SIG-M5 treated with dmso at 0.1 percent for 504 hours (cell line): ENCODE measurements at regions not wholly inside any gene's neighbourhood (a gene's known extent, or its start where the extent isn't known, plus 50 kb on each side); places are given as distances from the start of the nearest gene placed in this dataset.
"Not testable (repeated sequence)": the region's sequence is repeated elsewhere in the genome, so short reads cannot be mapped to it uniquely, and the experiment has no call there.

Experiments
- DNase-seq: peaks from one replicate; lab custom pipeline; 2025; ENCODE audit not compliant: unreplicated experiment; lab: John Stamatoyannopoulos, UW

DNA sequence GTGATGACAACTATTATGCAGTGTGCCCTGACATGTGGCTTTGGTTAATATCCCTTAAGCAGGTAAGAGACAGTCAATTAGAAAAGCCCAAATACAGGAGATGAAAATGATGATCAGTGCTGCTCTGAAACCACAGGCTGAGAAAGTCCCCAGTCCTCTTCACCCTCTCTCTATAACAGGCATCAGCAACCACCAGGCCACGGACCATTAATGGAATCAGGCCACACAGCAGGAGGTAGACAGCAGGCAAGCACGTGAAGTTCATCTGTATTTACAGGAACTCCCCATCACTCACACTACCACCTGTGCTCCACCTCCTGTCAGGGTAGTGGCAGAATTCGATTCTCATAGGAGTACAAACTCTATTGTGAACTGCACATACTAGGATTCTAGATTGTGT lies 591.6 kb upstream of the CYLC2 start:
- DNase-seq: no peak

DNA sequence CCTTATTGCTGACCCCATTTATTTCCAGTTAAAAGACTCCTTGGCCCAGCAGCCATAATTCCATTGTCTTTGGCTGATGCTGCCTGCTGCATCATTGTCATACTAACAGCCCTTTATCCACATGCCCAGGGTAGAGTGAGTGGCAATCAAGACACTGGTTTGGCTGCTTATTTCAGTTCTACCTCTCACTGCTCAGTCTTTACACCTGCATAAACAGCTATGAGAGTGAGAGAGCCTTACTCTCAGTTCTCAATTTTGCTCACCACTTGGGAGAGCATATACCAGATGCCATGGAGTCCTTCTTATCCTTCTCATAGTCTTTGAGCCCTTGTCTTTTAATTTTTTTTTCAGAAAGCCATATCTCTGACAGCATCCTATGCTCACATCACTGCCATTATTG lies 596.9 kb upstream of the CYLC2 start:
- no peak for DNase-seq

DNA sequence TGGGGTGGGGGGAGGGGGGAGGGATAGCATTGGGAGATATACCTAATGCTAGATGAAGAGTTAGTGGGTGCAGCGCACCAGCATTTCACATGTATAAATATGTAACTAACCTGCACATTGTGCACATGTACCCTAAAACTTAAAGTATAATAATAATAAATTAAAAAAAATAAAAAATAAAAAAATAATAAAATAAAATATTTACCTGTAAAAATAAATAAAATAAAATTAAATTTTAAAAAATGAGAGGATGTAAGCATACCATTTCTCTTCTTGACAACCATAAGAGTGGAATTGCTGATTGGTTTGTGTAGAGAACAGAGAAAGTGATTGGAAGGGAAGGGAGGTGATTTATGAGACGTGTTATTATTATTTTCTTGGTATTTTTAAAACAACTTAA lies 609.5 kb upstream of the CYLC2 start:
- DNase-seq: not testable (repeated sequence)

DNA sequence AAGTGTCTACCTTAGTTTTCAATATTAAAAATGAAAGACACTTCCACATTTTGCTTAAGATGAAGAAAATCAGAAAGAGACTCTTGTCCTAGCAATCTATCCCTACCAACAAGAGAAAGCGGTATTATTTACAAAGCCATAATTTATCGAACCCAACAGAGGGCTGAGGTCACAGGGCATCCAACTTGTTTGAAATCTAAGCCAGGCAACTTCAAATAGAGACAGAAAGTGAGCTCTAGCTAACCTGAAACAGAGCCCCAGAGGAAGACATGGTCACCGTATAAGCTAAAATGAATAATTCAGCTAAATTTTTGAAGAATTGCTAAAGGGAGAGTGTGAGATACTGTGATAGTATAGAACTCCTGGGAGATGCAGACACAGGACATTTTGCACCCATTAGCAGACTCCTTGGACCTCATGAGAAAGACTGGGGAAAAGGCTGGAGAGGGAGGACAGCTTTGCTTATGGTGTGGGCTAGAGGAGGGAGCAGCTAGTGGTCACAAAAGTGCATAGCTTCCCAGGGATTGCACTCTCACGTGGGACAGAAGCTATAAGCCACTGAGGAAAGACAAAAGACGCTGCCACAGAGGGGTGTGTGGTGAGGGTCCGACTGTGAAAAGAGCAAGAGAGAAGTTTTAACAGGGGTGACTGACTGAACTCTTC lies 624.2 kb upstream of the GRIN3A start:
- no peak for DNase-seq

DNA sequence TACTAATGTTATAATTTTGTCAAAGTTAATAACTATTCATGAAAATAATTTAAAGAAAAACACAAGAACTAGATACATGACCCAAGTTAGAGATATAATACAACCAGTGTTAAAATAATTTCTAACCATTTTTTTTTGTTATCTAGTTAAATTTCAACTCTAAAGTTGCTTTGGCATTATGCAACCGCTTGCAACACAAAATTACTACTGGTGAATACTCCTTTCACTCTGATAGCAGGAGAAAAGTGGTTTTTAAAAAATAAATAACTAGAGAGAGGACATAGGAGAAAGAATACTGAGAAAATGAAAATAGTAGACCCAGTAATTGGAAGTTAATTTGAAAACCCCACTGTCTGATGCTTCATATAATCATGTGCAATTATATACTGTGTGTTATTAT lies 622.4 kb upstream of the GRIN3A start:
- DNase-seq: no peak

DNA sequence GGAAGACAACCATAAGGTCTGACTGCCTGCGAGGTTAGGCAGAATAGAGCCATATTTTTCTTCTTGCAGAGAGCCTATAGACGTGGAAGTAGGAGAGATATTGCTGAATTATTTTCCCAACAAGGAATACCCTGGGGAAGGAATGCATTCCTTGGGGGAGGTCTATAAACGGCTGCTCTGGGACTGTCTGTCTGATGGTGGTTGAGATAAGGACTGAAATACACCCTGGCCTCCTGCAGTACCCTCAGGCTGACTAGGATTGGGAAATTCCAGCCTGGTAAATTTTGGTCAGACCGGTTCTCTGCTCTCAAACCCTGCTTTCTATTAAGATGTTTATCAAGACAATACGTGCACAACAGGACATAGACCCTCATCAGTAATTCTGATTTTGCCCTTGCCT lies 617.5 kb upstream of the GRIN3A start:
- no peak for DNase-seq

DNA sequence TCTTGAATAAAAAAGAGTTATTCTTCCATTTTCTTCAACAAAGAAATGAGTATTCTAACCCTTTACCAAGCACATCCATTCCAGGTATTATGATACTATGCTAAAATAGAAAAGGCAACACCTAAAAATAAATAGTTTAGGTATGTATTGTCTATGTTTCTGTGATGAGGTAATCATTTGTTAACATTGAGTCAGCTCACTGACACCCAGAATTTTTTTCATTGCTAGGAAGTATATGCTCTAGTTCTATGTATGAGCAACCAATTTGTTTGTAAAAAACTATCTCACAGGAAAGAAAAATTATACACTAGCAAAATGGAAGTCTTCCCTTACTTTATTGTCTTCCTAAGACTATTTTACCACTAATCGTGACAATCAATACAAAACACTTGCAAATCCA lies 615.6 kb upstream of the GRIN3A start:
- DNase-seq: no peak

DNA sequence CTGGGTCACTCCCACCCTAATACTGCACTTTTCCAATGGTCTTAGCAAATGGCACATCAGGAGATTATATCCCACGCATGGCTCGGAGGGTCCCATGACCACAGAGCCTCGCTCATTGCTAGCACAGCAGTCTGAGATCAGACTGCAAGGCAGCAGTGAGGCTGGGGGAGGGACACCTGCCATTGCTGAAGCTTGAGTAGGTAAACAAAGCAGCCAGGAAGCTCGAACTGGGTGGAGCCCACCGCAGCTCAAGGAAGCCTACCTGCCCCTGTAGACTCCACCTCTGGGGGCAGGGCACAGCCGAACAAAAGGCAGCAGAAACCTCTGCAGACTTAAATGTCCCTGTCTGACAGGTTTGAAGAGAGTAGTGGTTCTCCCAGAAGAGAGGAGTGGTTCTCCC lies 599.0 kb upstream of the GRIN3A start:
- DNase-seq: not testable (repeated sequence)

DNA sequence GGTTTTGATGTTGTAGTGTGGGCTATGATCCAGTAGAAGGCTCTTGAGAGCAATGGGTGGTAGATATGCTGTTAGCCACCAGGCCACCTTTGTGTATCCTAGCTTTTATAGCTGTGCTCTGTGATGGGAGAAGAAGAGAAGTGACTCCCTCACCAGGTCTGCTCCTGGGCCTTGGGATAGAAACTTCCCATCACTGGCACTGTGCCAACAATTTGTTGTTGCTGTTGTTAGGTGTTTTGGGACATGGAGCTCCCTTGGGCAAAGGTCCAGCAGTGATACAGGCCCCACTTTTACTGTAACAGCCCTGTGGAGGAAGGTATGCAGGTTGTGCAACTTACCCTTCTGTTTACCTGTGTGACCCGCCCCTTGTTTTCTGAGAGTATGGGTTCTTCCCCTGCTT lies 570.9 kb upstream of the GRIN3A start:
- DNase-seq: no peak

DNA sequence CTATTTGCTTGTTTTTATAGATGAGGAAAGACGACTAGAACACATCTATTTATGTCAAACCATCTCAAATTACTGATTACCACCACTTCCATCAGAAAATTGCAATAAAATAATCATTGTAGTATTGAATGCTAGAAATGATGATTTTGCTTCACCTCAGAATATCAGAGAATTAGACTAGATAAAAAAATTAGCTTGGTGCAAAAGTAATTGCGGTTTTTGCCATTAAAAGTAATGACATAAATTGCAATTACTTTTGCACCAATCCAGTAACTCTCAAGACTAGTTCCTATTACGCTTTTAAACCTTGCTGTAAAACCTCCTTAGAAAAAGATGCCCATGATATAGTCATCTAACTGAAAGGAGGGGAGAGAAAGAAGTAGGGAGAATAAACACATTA lies 556.7 kb upstream of the GRIN3A start:
- no peak for DNase-seq

DNA sequence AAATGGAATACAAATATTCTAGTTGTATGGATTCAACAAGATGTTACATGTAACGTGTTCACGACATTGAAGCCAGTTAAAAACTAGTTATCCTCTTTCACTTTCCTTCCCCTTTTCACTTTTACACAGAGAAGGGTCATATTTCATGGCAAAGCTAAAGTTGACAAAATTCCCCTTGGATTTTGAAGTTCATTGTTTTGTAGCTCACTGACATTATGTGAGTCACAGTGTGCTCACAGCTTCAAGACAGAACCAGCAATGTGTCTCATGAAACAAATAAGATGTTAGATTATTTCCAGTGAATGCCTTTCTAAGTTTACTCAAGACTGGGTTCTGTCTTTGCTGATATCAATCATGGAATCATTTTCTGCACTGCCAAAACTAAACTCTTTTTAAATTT lies 535.5 kb upstream of the GRIN3A start:
- DNase-seq: no peak

DNA sequence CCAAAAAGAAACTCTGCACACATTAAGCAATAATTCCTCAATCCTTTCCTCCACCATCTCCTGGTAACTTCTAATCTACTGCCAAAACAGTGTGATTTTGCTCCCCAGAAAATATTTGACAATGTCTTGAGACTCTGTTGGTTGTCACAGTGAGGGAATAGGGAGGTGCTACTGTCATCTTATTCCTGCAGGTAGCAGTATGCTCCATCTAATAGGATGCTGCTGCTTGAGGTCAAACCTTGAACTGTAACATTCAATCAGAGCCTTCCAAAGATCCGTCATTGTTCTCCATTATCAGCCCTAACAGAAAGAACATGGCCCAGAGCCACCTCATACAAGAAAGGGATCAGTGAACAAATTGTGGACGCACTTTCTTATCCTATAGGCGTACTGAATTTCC lies 514.7 kb upstream of the GRIN3A start:
- no peak for DNase-seq

DNA sequence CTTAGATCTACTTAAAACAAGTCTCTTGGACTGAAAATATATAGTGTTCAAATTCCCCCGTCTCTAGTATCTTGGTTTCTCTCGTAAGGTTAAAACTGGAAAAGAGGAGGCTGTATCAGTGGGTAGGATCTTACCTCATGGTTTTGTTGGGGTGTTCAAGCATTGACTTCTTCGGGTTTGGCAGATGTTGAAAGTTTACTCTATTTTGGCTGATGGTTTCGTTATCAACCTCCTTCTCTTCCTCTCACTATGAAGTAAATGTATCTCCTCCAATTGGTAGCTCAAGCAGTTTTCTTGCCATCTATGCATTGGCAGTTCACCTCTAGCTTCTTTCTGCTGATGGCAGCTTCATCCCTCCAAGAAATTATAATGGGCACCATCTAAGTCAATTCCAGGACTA lies 506.5 kb upstream of the GRIN3A start:
- DNase-seq: no peak

DNA sequence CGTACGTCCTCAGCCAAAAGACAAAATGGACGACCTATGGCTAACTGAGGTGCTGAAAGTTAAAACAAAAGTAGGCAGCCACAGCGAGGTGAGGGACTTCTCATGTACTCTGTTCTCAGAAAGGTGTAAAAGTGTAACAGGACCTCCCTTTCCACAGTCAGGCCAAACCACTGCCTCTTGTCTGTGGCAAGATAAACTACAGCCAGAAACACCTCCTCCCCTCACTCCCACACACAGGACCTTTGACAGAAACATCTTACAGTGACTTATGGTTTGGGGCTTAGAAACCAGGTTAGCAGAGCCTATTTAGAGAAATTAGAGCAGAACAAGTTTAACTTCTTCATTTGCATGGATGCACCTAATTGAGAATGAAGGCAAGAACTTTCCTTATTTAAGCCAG lies 499.1 kb upstream of the GRIN3A start:
- DNase-seq: no peak

DNA sequence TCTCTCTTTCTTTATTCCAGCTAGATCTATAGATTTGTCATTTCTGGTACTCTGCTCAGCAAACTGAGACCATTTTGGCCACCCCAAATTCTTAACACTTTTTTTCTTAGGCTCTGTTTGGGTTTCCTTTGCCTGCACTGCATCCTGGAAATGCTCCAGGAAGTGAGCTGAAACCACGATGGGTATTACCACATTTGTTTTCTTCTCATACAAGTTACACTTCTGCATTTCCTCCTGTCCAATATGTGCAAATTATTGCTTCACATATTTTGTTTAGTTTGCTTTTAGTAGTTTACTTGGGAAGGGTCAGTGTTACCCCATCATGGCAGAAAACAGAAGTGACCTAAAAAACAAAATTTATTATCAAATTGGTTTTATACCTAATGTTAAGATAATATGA lies 498.6 kb upstream of the GRIN3A start:
- no peak for DNase-seq

DNA sequence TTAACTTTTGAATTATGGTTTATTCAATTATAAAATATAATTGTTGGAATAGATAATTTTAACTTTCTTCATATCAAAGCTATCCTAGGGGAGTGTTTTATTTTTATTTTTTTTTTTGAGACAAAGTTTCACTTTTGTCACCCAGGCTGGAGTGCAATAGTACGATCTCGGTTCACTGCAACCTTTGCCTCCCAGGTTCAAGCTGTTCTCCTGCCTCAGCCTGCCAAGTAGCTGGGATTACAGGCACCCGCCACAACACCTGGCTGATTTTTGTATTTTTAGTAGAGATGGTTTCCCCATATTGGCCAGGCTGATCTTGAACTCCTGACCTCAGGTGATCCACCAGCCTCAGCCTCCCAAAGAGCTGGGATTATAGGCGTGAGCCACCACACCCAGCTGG lies 489.0 kb upstream of the GRIN3A start:
- DNase-seq: not testable (repeated sequence)

DNA sequence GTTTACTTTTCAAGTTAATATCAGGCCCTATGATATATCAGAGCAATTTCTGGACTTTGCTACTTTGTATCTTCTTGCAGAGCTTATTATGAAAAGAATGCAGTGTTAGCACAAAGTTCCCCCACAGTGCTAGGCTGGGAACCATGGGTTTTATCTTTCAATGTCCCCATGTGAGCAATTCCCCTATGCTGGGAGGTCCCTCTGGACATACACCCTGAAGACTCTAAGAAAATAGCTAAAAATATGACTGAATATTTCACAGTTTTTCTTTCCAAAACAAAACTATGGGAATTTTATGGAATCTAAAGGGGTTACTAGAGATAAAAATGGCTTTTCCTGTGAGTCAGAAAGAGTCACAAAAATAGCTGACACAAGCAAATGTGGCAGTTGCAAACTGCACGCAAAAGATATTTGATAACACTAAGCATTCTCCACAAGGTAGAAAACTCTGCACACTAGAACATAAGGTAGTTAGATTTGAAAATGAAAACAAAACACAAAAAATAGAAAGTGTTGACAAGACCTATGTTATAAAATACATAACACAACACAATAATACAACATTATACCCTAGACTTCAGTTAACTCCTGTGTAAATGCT lies 487.5 kb upstream of the GRIN3A start:
- DNase-seq: no peak

DNA sequence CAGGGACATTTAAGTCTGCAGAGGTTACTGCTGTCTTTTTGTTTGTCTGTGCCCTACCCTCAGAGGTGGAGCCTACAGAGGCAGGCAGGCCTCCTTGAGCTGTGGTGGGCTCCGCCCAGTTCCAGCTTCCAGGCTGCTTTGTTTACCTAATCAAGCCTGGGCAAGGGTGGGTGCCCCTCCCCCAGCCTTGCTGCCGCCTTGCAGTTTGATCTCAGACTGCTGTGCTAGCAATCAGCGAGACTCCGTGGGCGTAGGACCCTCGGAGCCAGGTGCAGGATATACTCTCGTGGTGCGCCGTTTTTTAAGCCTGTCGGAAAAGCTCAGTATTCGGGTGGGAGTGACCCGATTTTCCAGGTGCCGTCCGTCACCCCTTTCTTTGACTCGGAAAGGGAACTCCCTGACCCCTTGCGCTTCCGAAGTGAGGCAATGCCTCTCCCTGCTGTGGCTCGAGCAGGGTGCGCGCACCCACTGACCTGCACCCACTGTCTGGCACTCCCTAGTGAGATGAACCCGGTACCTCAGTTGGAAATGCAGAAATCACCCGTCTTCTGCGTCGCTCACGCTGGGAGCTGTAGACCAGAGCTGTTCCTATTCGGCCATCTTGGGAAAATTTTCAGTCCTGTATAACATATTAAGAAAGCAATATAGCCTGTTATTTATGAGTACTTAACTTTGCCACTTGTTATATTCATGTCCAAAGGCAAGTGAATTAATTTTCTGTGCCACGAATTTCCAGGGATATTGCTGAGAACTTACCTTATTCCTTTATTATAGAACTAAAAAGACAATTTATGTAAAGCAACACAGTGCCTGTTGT lies 485.1 kb upstream of the GRIN3A start:
- not testable (repeated sequence) for DNase-seq

DNA sequence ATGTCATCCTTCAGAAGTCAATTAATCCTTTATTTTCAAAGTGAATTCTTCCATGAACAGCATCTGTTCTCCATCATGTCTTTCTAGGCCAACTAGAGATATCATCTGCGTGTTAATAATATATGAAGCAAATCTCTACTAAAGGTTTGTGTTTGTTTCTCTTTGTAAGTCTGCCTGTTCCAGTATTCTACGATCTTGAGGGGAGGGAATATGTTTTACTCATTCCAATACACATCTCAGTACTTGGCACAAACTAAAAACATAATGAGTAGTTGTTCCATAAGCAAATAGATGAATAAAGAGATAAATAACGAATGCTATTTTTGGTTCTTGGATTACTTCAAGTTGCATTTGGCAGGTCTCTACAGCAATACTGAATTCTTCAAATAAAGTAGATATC lies 470.7 kb upstream of the GRIN3A start:
- no peak for DNase-seq

DNA sequence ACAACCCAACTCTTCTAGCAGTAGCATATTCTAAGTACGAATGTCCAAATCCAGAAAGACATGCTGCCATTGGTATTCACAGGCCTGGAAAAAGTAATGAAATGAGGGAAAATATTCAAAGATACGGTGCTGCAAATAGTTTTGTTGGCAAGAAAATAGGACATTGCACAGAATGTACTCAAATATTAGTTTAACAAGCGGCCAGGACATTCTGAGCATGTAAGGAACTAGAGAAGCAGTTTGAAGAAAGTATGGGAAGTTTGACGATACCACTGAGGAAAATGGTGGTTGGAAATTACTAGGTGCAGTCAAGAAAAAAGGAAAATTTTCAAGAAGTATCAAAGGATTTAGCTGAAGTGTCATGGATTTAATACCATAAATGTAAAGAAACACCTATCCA lies 468.0 kb upstream of the GRIN3A start:
- DNase-seq: no peak

DNA sequence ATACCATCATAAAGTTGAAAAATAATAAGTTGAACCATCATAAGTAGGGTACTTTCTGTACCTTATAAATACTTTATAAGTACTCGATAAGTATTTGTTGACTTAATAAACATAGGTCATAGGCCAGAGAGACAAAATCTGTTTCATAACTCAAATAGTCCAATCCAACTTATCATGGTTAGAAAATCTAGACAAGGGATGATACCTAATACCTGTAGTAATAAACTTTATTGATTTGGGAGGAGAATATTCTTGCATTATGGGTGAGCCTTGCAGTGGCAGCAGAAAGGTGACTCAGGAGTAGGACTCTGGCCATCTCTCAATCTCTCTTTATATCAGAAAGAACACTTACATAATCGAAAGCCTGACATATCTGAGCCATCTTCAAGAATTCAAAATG lies 466.8 kb upstream of the GRIN3A start:
- no peak for DNase-seq

DNA sequence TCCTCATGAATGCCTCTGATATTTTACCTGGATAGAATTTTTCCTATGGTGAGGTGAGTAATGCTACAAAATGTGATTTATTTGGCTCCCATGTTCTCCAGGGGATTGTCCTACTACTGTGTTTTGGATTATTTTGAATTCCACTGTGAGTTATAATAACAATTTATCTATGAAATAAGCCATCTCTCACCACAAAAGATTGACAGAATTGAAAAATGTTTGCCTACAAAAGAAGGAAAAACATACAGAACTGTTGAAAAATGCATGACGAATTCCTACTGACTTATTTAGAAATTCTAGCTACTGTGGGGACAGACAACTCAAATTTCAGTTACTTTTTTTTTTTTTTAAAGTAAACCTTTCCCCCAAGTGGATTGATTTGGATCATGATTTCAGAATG lies 463.7 kb upstream of the GRIN3A start:
- no peak for DNase-seq
